ENCODE measurements at regions not wholly inside any gene's neighbourhood (a gene's known extent, or its start where the extent isn't known, plus 50 kb on each side); places are given as distances from the start of the nearest gene placed in this dataset.

DNA sequence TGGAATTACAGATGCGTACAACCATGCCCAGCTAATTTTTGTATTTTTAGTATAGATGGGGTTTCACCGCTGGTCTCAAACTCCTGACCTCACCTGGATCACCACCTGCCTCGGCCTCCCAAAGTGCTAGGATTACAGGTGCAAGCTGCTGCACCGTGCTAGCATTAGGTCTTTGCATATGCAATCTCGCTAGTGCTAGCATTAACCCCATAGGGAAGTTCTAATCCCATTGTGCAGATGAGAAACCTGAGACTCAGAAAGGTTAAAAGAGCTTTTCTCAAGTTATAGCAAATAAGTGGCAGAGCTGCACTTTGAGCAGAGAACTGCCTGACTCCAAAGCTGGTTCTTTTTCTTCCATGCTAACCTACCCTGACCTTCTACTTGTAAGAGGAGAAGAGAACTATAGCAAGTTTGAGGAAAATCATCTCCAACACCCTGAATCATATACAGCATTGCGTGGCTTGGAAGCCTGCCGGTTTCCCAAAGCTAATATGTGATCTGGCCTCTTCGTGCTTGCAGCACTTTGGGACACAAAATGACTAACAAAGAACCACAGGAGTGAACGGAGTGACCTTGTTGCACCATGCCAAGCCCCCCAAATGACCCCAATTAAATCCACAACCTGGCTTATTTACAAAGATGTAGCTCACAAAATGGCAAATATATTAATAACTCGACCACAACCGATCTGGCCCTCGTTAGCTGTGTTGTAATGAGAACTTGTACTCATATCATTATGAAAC lies 185.1 kb downstream of the TM2D1 start:
- no peak overlapping the region for H3K4me3 Mint-ChIP-seq
- H3K27me3 Mint-ChIP-seq (ENCODE audit: low read depth): peaks cover 3% of the 10 kb centered on the region; the same call in 1 of the 2 replicates
- TF ChIP-seq SP1 (CRISPR knock-in tag; conservative IDR thresholded peaks at IDR 0.05) (no peak), SOX15 (CRISPR knock-in tag; IDR thresholded peaks at IDR 0.05) (no peak), OVOL2 (CRISPR knock-in tag; IDR thresholded peaks at IDR 0.05; ENCODE audit: borderline replicate concordance) (no peak), NR2C2 (CRISPR knock-in tag; IDR thresholded peaks at IDR 0.05) (no peak)
- TF ChIP-seq, protein P1, sequence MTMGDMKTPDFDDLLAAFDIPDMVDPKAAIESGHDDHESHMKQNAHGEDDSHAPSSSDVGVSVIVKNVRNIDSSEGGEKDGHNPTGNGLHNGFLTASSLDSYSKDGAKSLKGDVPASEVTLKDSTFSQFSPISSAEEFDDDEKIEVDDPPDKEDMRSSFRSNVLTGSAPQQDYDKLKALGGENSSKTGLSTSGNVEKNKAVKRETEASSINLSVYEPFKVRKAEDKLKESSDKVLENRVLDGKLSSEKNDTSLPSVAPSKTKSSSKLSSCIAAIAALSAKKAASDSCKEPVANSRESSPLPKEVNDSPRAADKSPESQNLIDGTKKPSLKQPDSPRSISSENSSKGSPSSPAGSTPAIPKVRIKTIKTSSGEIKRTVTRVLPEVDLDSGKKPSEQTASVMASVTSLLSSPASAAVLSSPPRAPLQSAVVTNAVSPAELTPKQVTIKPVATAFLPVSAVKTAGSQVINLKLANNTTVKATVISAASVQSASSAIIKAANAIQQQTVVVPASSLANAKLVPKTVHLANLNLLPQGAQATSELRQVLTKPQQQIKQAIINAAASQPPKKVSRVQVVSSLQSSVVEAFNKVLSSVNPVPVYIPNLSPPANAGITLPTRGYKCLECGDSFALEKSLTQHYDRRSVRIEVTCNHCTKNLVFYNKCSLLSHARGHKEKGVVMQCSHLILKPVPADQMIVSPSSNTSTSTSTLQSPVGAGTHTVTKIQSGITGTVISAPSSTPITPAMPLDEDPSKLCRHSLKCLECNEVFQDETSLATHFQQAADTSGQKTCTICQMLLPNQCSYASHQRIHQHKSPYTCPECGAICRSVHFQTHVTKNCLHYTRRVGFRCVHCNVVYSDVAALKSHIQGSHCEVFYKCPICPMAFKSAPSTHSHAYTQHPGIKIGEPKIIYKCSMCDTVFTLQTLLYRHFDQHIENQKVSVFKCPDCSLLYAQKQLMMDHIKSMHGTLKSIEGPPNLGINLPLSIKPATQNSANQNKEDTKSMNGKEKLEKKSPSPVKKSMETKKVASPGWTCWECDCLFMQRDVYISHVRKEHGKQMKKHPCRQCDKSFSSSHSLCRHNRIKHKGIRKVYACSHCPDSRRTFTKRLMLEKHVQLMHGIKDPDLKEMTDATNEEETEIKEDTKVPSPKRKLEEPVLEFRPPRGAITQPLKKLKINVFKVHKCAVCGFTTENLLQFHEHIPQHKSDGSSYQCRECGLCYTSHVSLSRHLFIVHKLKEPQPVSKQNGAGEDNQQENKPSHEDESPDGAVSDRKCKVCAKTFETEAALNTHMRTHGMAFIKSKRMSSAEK (CRISPR knock-in tag; IDR thresholded peaks at IDR 0.05; ENCODE audit: borderline replicate concordance): no peak
- ATAC-seq (peak; percentile 47; the same call in 1 of the 2 replicates), DNase-seq (ENCODE audit: low spot score) (no peak)
- ChIA-PET CTCF (interaction anchor here (0.7 to 1.4 kb wide), 3 partner anchors 49 to 419 kb away, joined by 3 to 8 read pairs (median 4); no protein-coding TSS in a partner anchor), POLR2A (interaction anchor here (0.6 kb wide), 1 partner anchor 56 kb away, joined by 4 read pairs; no protein-coding TSS in a partner anchor)
- H3K36me3 Mint-ChIP-seq: no peaks in the 10 kb centered on the region
- peaks cover 18% of the 10 kb centered on the region for H3K4me1 Mint-ChIP-seq
- no peak overlapping the region for H3K27ac Mint-ChIP-seq
- H3K9me3 Mint-ChIP-seq: peaks cover 16% of the 10 kb centered on the region

DNA sequence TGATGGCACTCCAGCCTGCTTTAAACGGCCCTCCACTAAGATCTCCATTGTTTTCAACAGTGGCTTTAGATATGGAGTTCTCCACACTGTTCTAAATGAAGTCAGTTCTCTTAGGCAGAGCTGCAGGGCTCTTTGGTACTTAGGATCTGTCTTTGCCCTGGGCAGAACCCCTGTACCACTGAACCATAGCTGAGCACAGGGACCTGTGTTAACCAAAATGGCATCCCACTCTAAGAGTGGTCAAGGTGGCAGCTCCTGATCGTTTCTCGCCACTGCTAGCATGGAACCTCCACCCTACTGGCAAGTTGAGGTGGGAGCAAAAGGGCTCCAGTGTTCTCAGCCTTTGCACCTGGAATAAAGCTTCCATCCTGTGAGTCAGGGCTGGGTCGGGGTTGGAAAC lies 186.7 kb downstream of the TM2D1 start:
- ChIA-PET CTCF (interaction anchor here (1.5 kb wide), 1 partner anchor 9 kb away, joined by 9 read pairs; no protein-coding TSS in a partner anchor), POLR2A (no interaction called here)
- H3K36me3 Mint-ChIP-seq: no peaks in the 10 kb centered on the region
- H3K4me1 Mint-ChIP-seq: peaks cover 18% of the 10 kb centered on the region
- DNase-seq (ENCODE audit: low spot score): no peak
- H3K4me3 Mint-ChIP-seq: no peak overlapping the region
- no peak overlapping the region for H3K27ac Mint-ChIP-seq
- H3K27me3 Mint-ChIP-seq (ENCODE audit: low read depth): no peaks in the 10 kb centered on the region
- peaks cover 17% of the 10 kb centered on the region for H3K9me3 Mint-ChIP-seq
- TF ChIP-seq, protein P2, sequence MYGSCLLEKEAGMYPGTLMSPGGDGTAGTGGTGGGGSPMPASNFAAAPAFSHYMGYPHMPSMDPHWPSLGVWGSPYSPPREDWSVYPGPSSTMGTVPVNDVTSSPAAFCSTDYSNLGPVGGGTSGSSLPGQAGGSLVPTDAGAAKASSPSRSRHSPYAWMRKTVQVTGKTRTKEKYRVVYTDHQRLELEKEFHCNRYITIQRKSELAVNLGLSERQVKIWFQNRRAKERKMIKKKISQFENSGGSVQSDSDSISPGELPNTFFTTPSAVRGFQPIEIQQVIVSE (CRISPR knock-in tag; IDR thresholded peaks at IDR 0.05; ENCODE audit: borderline replicate concordance): no peak
- TF ChIP-seq, protein P3, sequence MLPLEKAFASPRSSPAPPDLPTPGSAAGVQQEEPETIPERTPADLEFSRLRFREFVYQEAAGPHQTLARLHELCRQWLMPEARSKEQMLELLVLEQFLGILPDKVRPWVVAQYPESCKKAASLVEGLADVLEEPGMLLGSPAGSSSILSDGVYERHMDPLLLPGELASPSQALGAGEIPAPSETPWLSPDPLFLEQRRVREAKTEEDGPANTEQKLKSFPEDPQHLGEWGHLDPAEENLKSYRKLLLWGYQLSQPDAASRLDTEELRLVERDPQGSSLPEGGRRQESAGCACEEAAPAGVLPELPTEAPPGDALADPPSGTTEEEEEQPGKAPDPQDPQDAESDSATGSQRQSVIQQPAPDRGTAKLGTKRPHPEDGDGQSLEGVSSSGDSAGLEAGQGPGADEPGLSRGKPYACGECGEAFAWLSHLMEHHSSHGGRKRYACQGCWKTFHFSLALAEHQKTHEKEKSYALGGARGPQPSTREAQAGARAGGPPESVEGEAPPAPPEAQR (CRISPR knock-in tag; IDR thresholded peaks at IDR 0.05): no peak
- ATAC-seq: no peak

DNA sequence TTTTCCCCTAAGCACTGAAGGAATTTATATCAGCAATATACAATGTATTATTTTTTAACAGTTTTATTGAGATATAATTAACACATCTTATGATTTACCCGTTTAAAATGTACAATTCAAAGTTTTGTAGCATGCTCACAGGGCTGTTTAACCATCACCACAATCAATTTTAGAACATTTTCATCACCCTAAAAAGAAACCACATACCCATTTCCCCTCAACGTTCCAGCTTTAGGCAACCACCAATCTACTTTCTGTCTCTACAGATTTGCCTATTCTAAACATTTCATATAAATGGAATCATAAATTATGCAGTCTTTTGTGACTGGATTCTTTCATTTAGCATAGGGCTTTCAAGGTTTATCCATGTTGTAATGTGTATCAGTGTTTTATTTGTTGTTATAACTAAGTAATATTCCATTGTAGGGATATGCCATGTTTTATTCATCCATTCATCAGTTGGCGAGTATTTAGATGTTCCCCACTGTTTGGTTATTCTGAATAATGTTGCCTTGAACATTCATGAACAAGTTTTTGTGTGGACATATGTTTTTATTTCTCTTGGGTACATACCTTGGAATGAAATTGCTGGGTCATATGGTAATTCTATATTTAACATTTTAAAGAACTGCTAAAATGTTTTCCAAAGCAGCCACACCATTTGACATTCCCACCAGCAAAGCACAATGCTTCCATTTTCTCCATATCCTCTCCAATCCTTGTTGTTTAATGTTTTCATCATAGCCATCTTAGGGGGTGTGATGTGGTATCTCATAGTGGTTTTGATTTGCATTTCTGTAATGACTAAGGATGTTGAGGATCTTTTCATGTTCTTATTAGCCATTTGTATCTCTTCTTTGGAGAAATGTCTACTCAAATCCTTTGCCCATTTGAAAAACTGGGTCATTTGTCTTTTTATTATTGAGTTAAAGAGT lies 188.5 kb downstream of the TM2D1 start:
- ATAC-seq (no peak), DNase-seq (ENCODE audit: low spot score) (no peak)
- Mint-ChIP-seq H3K36me3 (no peaks in the 10 kb centered on the region), H3K4me3 (no peak overlapping the region), H3K9me3 (peaks cover 3% of the 10 kb centered on the region), H3K4me1 (peaks cover 18% of the 10 kb centered on the region), H3K27me3 (ENCODE audit: low read depth) (no peaks in the 10 kb centered on the region), H3K27ac (no peak overlapping the region)
- ChIA-PET CTCF (no interaction called here), POLR2A (no interaction called here)
- TF ChIP-seq ZNF671 (CRISPR knock-in tag; IDR thresholded peaks at IDR 0.05): no peak
- TF ChIP-seq ZNF317 (CRISPR knock-in tag; IDR thresholded peaks at IDR 0.05; ENCODE audit: borderline replicate concordance, low read depth): no peak
- TF ChIP-seq, protein P4, sequence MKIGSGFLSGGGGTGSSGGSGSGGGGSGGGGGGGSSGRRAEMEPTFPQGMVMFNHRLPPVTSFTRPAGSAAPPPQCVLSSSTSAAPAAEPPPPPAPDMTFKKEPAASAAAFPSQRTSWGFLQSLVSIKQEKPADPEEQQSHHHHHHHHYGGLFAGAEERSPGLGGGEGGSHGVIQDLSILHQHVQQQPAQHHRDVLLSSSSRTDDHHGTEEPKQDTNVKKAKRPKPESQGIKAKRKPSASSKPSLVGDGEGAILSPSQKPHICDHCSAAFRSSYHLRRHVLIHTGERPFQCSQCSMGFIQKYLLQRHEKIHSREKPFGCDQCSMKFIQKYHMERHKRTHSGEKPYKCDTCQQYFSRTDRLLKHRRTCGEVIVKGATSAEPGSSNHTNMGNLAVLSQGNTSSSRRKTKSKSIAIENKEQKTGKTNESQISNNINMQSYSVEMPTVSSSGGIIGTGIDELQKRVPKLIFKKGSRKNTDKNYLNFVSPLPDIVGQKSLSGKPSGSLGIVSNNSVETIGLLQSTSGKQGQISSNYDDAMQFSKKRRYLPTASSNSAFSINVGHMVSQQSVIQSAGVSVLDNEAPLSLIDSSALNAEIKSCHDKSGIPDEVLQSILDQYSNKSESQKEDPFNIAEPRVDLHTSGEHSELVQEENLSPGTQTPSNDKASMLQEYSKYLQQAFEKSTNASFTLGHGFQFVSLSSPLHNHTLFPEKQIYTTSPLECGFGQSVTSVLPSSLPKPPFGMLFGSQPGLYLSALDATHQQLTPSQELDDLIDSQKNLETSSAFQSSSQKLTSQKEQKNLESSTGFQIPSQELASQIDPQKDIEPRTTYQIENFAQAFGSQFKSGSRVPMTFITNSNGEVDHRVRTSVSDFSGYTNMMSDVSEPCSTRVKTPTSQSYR (CRISPR knock-in tag; IDR thresholded peaks at IDR 0.05): no peak
- TF ChIP-seq, protein P5, sequence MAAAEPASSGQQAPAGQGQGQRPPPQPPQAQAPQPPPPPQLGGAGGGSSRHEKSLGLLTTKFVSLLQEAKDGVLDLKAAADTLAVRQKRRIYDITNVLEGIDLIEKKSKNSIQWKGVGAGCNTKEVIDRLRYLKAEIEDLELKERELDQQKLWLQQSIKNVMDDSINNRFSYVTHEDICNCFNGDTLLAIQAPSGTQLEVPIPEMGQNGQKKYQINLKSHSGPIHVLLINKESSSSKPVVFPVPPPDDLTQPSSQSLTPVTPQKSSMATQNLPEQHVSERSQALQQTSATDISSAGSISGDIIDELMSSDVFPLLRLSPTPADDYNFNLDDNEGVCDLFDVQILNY (CRISPR knock-in tag; IDR thresholded peaks at IDR 0.05): no peak
- no peak for TF ChIP-seq NR1H2 (CRISPR knock-in tag; IDR thresholded peaks at IDR 0.05)
- TF ChIP-seq ZNF423 (CRISPR knock-in tag; IDR thresholded peaks at IDR 0.05): no peak
- TF ChIP-seq, protein P1 (CRISPR knock-in tag; IDR thresholded peaks at IDR 0.05; ENCODE audit: borderline replicate concordance): no peak
